ENCODE measurements at regions not wholly inside any gene's neighbourhood (a gene's known extent, or its start where the extent isn't known, plus 50 kb on each side); places are given as distances from the start of the nearest gene placed in this dataset.

GRCh38 chrX:109300415-109300814, 181.5 kb downstream of the GUCY2F start:
- TF ChIP-seq CTCF (conservative IDR thresholded peaks at IDR 0.05; ENCODE audit: low read depth, low read length) (no peak), EZH2 (IDR thresholded peaks at IDR 0.05; ENCODE audit: borderline replicate concordance, low read depth, low read length, poor library complexity, severe bottlenecking) (no peak)
